ENCODE measurements at regions not wholly inside any gene's neighbourhood (a gene's known extent, or its start where the extent isn't known, plus 50 kb on each side); places are given as distances from the start of the nearest gene placed in this dataset.

DNA sequence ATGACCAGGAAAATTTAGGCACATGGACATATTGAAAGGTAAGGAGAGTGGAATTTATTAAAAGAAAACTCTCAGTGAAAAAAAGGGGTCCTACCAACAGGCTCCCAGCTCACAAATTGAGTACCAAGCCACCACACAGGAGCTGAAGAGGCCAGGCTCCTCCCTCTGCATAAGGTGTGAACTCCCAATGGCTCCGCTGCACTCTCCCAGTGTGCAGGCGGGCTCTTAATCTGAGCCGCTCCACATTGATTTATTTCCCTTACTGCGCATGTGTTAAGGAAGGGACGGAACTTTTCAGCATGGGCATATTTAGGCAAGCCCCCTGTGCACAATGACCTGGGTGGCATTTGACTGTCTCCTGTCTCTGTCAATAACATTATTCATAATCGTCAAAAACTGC lies 68.6 kb upstream of the PLEKHG7 start:
- Mint-ChIP-seq H3K27me3 (ENCODE audit: insufficient read depth, low read depth) (no peaks in the 10 kb centered on the region), H3K9me3 (no peaks in the 10 kb centered on the region), H3K4me3 (no peak overlapping the region), H3K4me1 (peaks cover 8% of the 10 kb centered on the region), H3K27ac (no peak overlapping the region), H3K36me3 (no peaks in the 10 kb centered on the region)
- Histone ChIP-seq H3K4me2 (no peak overlapping the region), H4K20me1 (ENCODE audit: low read depth) (no peaks in the 10 kb centered on the region), H3K27me3 (no peaks in the 10 kb centered on the region), H3K27ac (no peak overlapping the region), H3K4me1 (no peaks in the 10 kb centered on the region), H3K9me3 (ENCODE audit: low read depth) (no peaks in the 10 kb centered on the region), H2AFZ (replicated peaks) (peak overlapping the region; percentile 15), H3K79me2 (ENCODE audit: low read depth) (no peaks in the 10 kb centered on the region), H3F3A (ENCODE audit: low read depth) (no peaks in the 10 kb centered on the region), H3K4me3 (no peak overlapping the region), H3K36me3 (no peaks in the 10 kb centered on the region), H3K9ac (no peak overlapping the region)
- TF ChIP-seq EZH2phosphoT487 (IDR thresholded peaks at IDR 0.05) (no peak), EZH2 (IDR thresholded peaks at IDR 0.05) (no peak)
- TF ChIP-seq, protein P1, sequence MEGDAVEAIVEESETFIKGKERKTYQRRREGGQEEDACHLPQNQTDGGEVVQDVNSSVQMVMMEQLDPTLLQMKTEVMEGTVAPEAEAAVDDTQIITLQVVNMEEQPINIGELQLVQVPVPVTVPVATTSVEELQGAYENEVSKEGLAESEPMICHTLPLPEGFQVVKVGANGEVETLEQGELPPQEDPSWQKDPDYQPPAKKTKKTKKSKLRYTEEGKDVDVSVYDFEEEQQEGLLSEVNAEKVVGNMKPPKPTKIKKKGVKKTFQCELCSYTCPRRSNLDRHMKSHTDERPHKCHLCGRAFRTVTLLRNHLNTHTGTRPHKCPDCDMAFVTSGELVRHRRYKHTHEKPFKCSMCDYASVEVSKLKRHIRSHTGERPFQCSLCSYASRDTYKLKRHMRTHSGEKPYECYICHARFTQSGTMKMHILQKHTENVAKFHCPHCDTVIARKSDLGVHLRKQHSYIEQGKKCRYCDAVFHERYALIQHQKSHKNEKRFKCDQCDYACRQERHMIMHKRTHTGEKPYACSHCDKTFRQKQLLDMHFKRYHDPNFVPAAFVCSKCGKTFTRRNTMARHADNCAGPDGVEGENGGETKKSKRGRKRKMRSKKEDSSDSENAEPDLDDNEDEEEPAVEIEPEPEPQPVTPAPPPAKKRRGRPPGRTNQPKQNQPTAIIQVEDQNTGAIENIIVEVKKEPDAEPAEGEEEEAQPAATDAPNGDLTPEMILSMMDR (IDR thresholded peaks at IDR 0.05) = no peak
- DNase-seq (ENCODE audit: low spot score) = no peak

DNA sequence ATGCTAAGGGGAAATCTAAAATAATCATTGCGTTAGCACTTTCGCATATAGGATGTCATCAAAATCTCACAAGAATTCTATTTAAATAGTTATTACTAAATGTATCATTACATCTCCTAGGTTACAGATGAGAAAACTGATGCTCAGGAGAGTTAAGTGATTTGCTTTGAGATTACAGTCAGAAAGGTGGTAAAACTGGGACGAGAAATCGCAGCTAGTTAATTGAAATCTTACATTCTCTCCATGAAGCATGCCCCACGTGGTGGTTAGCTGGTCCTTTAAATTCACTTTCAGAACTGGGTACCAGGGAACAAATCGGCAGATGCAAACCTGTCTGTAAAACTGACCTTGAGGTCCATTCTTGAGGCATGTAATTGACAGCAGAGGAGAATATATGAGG lies 71.8 kb upstream of the PLEKHG7 start:
- H3K27ac Mint-ChIP-seq = no peak overlapping the region
- no peaks in the 10 kb centered on the region for H3K9me3 ChIP-seq (ENCODE audit: low read depth)
- H3K36me3 Mint-ChIP-seq = no peaks in the 10 kb centered on the region

DNA sequence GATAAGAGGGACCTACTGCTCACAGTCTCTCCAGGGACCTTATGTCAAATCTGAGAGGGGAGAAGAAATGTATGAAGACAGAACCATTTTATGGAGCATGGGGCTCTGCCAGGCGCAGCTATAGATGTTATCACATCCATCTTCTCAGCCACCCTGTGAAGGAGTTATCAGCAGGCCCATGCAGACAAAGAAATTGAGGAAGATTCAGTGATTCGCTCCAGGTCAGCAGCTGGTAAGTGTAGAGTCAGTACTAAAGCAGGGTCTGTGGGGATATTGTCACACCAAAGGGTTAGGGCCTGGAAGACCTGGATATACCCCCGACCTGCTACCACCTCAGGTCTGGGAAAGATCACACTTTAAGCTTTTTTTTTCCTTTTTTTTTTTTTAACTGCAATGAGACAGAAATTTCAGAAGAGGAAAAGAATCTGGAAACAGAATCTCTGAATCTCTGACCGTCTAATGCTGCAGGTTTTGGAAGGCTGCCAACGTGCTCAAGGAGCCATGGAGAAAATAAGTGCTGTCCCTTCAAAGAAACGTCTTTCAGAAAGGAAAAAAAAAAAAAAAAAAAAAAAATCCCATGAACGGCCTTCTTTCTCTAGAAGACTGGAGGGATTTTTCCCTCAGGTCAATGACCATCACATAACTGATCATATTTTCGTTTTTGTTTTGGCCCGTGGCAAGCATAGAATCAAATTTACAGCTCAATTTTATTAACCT lies 73.3 kb upstream of the PLEKHG7 start:
- Histone ChIP-seq H3K4me3 (no peak overlapping the region), H2AFZ (replicated peaks) (no peak overlapping the region), H3K36me3 (no peaks in the 10 kb centered on the region), H3K9ac (no peak overlapping the region), H3K27me3 (no peaks in the 10 kb centered on the region), H3F3A (ENCODE audit: low read depth) (no peaks in the 10 kb centered on the region), H3K9me3 (ENCODE audit: low read depth) (no peaks in the 10 kb centered on the region), H3K4me1 (no peaks in the 10 kb centered on the region), H4K20me1 (ENCODE audit: low read depth) (no peaks in the 10 kb centered on the region), H3K27ac (no peak overlapping the region), H3K4me2 (no peak overlapping the region), H3K79me2 (ENCODE audit: low read depth) (no peaks in the 10 kb centered on the region)
- Mint-ChIP-seq H3K27me3 (ENCODE audit: insufficient read depth, low read depth) (no peaks in the 10 kb centered on the region), H3K9me3 (no peaks in the 10 kb centered on the region), H3K27ac (no peak overlapping the region), H3K4me1 (peaks cover 5% of the 10 kb centered on the region), H3K36me3 (no peaks in the 10 kb centered on the region), H3K4me3 (no peak overlapping the region)
- DNase-seq (ENCODE audit: low spot score) = no peak
- no peak for TF ChIP-seq EZH2phosphoT487 (IDR thresholded peaks at IDR 0.05)
- TF ChIP-seq EZH2 (IDR thresholded peaks at IDR 0.05) = no peak
- TF ChIP-seq, protein P1 (IDR thresholded peaks at IDR 0.05) = no peak

More for the DNA sequence above, 71.8 kb upstream of the PLEKHG7 start:
- Mint-ChIP-seq H3K9me3 (no peaks in the 10 kb centered on the region), H3K4me3 (no peak overlapping the region), H3K27me3 (ENCODE audit: insufficient read depth, low read depth) (no peaks in the 10 kb centered on the region), H3K4me1 (peaks cover 2% of the 10 kb centered on the region)
- no peak overlapping the region for H2AFZ ChIP-seq (replicated peaks)
- H3K4me3 ChIP-seq = no peak overlapping the region
- H3K79me2 ChIP-seq (ENCODE audit: low read depth) = no peaks in the 10 kb centered on the region
- no peaks in the 10 kb centered on the region for H4K20me1 ChIP-seq (ENCODE audit: low read depth)
- no peak for DNase-seq (ENCODE audit: low spot score)
- no peak overlapping the region for H3K27ac ChIP-seq
- H3K4me2 ChIP-seq = no peak overlapping the region
- H3K4me1 ChIP-seq = no peaks in the 10 kb centered on the region
- no peak for TF ChIP-seq EZH2phosphoT487 (IDR thresholded peaks at IDR 0.05)
- no peaks in the 10 kb centered on the region for H3F3A ChIP-seq (ENCODE audit: low read depth)
- no peaks in the 10 kb centered on the region for H3K27me3 ChIP-seq
- no peaks in the 10 kb centered on the region for H3K36me3 ChIP-seq
- no peak overlapping the region for H3K9ac ChIP-seq

DNA sequence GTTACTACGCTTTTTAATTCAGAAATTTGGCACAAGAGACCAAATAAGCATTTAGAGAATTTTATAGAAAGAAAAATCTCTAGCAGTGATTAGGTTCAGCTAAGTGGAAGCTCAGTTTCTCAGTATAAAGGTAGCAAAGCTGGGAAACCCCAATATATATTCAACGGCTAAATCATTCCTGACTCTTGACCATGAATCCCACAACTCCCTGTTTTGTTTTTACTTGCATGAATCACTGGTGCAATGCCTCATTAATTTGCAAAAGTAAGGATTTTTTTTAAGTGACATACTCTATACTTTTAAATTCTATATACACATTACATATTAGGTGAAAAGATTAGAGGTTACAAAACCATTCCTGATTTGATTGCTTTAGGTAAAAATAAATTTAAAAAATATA lies 74.3 kb upstream of the PLEKHG7 start:
- no peak for TF ChIP-seq EZH2phosphoT487 (IDR thresholded peaks at IDR 0.05)
- TF ChIP-seq, protein P1 (IDR thresholded peaks at IDR 0.05) = no peak
- TF ChIP-seq EZH2 (IDR thresholded peaks at IDR 0.05) = no peak
- Histone ChIP-seq H2AFZ (replicated peaks) (no peak overlapping the region), H3K4me2 (no peak overlapping the region), H3K27me3 (no peaks in the 10 kb centered on the region), H3K4me1 (no peaks in the 10 kb centered on the region), H3K27ac (no peak overlapping the region), H4K20me1 (ENCODE audit: low read depth) (no peaks in the 10 kb centered on the region), H3F3A (ENCODE audit: low read depth) (no peaks in the 10 kb centered on the region), H3K36me3 (no peaks in the 10 kb centered on the region), H3K9ac (no peak overlapping the region), H3K79me2 (ENCODE audit: low read depth) (no peaks in the 10 kb centered on the region), H3K4me3 (no peak overlapping the region), H3K9me3 (ENCODE audit: low read depth) (no peaks in the 10 kb centered on the region)
- Mint-ChIP-seq H3K27me3 (ENCODE audit: insufficient read depth, low read depth) (no peaks in the 10 kb centered on the region), H3K9me3 (no peaks in the 10 kb centered on the region), H3K4me1 (peaks cover 11% of the 10 kb centered on the region), H3K27ac (no peak overlapping the region), H3K4me3 (no peak overlapping the region), H3K36me3 (no peaks in the 10 kb centered on the region)
- no peak for DNase-seq (ENCODE audit: low spot score)

Measured in neural progenitor cell (in vitro differentiated cells).